Vagina (tissue), 2 donors: ENCODE measurements at regions not wholly inside any gene's neighbourhood (a gene's known extent, or its start where the extent isn't known, plus 50 kb on each side); places are given as distances from the start of the nearest gene placed in this dataset.
"Not testable (repeated sequence)": the region's sequence is repeated elsewhere in the genome, so short reads cannot be mapped to it uniquely, and the experiment has no call there.

ENCODE experiments used
- DNase-seq, 2 donors: peaks; one replicate each; pipeline ENCODE4 v3.0.0-alpha.2; 2017; ENCODE audit errors: extremely low spot score in 2 of 2
- H3K27ac ChIP-seq: fragments of 200-600 bp; sonication (generic); one replicate; pipeline ENCODE4 v1.5.1; 2019
- H3K27me3 ChIP-seq: fragments of 200-600 bp; sonication (generic); one replicate; pipeline ENCODE4 v1.5.1; 2019
- H3K36me3 ChIP-seq, 2 donors: fragments of 200-600 bp; sonication (generic); one replicate each; pipeline ENCODE4 v1.5.1; 2017 to 2019
- H3K4me1 ChIP-seq: fragments of 200-600 bp; sonication (generic); one replicate; pipeline ENCODE4 v1.5.1; 2019
- H3K4me3 ChIP-seq, 2 donors: fragments of 200-600 bp; sonication (generic); 1 replicate in 1 of 2; 2 replicates in 1 of 2; pipeline ENCODE4 v1.5.1; 2016 to 2019
- H3K9me3 ChIP-seq: fragments of 200-600 bp; sonication (generic); one replicate; pipeline ENCODE4 v1.5.1; 2019
- CTCF ChIP-seq, 3 experiments: fragments of 450-650 bp in 2 of 3; fragments of 200-600 bp in 1 of 3; sonication (generic) in 1 of 3; IDR thresholded peaks; one replicate each; pipeline ENCODE4 v1.5.1; 2017 to 2019; ENCODE audit warnings: antibody characterized with exemption in 3 of 3, mild to moderate bottlenecking in 2 of 3, moderate library complexity in 2 of 3
- POLR2A ChIP-seq, 2 donors: fragments of 450-650 bp; IDR thresholded peaks; one replicate each; pipeline ENCODE4 v1.6.1; 2017; ENCODE audit warnings: antibody characterized with exemption in 2 of 2, mild to moderate bottlenecking in 2 of 2, moderate library complexity in 2 of 2
- POLR2AphosphoS5 ChIP-seq, 2 donors: sonication (generic); formaldehyde crosslinking; IDR thresholded peaks; one replicate each; pipeline ENCODE4 v1.9.0; 2017; ENCODE audit warnings: antibody characterized with exemption in 2 of 2, mild to moderate bottlenecking in 2 of 2, low read depth in 1 of 2; ENCODE audit not compliant: insufficient read depth in 1 of 2
- intact Hi-C: fragments of 100-400 bp; cut with DNase I; formaldehyde crosslinking; loops from one replicate; pipeline ENCODE4 v1.15.1; 2023

GRCh38 chr5:124825250-124825982 lies 79.0 kb upstream of the ZNF608 start:
- Histone ChIP-seq H3K4me1 (peaks cover 5% of the 10 kb centered on the region), H3K36me3 (no peaks in the 10 kb centered on the region), H3K27ac (no peak overlapping the region), H3K27me3 (no peaks in the 10 kb centered on the region), H3K9me3 (no peaks in the 10 kb centered on the region), H3K4me3 (no peak overlapping the region)
- no peak for DNase-seq
- intact Hi-C loops, result no loop called here
- no peak for TF ChIP-seq CTCF (IDR thresholded peaks at IDR 0.05)
- TF ChIP-seq POLR2A (IDR thresholded peaks at IDR 0.05), result no peak
- TF ChIP-seq POLR2AphosphoS5 (IDR thresholded peaks at IDR 0.05; ENCODE audit: insufficient read depth in 1 of 2, low read depth in 1 of 2), result no peak

- Histone ChIP-seq H3K27ac (no peak overlapping the region), H3K4me1 (peaks cover 5% of the 10 kb centered on the region), H3K9me3 (no peaks in the 10 kb centered on the region), H3K27me3 (no peaks in the 10 kb centered on the region), H3K4me3 (no peak overlapping the region), H3K36me3 (no peaks in the 10 kb centered on the region)
- no peak for DNase-seq
- TF ChIP-seq POLR2AphosphoS5 (IDR thresholded peaks at IDR 0.05; ENCODE audit: insufficient read depth in 1 of 2, low read depth in 1 of 2) (no peak), CTCF (IDR thresholded peaks at IDR 0.05) (no peak), POLR2A (IDR thresholded peaks at IDR 0.05) (no peak)
- intact Hi-C loops, result no loop called here
Observed at GRCh38 chr5:124825983-124826337, 79.5 kb upstream of the ZNF608 start.

GRCh38 chr5:124828731-124829234 lies 82.3 kb upstream of the ZNF608 start:
- Histone ChIP-seq H3K36me3 (no peaks in the 10 kb centered on the region), H3K27ac (no peak overlapping the region), H3K4me3 (no peak overlapping the region), H3K27me3 (no peaks in the 10 kb centered on the region), H3K9me3 (no peaks in the 10 kb centered on the region), H3K4me1 (peaks cover 2% of the 10 kb centered on the region)
- DNase-seq, result no peak
- intact Hi-C loops, result no loop called here
- TF ChIP-seq POLR2AphosphoS5 (IDR thresholded peaks at IDR 0.05; ENCODE audit: insufficient read depth in 1 of 2, low read depth in 1 of 2), result no peak
- TF ChIP-seq CTCF (IDR thresholded peaks at IDR 0.05), result no peak
- TF ChIP-seq POLR2A (IDR thresholded peaks at IDR 0.05), result no peak

GRCh38 chr5:124831687-124832240 lies 85.3 kb upstream of the ZNF608 start:
- Histone ChIP-seq H3K9me3 (no peaks in the 10 kb centered on the region), H3K27me3 (no peaks in the 10 kb centered on the region), H3K4me1 (no peaks in the 10 kb centered on the region), H3K4me3 (no peak overlapping the region), H3K36me3 (no peaks in the 10 kb centered on the region), H3K27ac (no peak overlapping the region)
- TF ChIP-seq POLR2AphosphoS5 (IDR thresholded peaks at IDR 0.05; ENCODE audit: insufficient read depth in 1 of 2, low read depth in 1 of 2), result no peak
- no peak for TF ChIP-seq POLR2A (IDR thresholded peaks at IDR 0.05)
- no peak for TF ChIP-seq CTCF (IDR thresholded peaks at IDR 0.05)
- intact Hi-C loops, result no loop called here
- DNase-seq, result no peak

- no peak for TF ChIP-seq CTCF (IDR thresholded peaks at IDR 0.05)
- TF ChIP-seq POLR2AphosphoS5 (IDR thresholded peaks at IDR 0.05; ENCODE audit: insufficient read depth in 1 of 2, low read depth in 1 of 2), result no peak
- TF ChIP-seq POLR2A (IDR thresholded peaks at IDR 0.05), result no peak
- H3K27ac ChIP-seq, result no peak overlapping the region
Observed at GRCh38 chr5:124832510-124832909, 86.1 kb upstream of the ZNF608 start.

GRCh38 chr5:124836314-124836713 lies 89.9 kb upstream of the ZNF608 start:
- H3K9me3 ChIP-seq, intact Hi-C loops, H3K27ac ChIP-seq, H3K4me1 ChIP-seq, DNase-seq, H3K4me3 ChIP-seq, H3K36me3 ChIP-seq, H3K27me3 ChIP-seq: not testable (repeated sequence)

More at GRCh38 chr5:124832510-124832909, 86.1 kb upstream of the ZNF608 start:
- Histone ChIP-seq H3K9me3 (no peaks in the 10 kb centered on the region), H3K36me3 (no peaks in the 10 kb centered on the region), H3K4me3 (no peak overlapping the region), H3K4me1 (no peaks in the 10 kb centered on the region), H3K27me3 (no peaks in the 10 kb centered on the region)
- no peak for DNase-seq
- intact Hi-C loops, result no loop called here
